MM.1S (cell line): ENCODE measurements at regions not wholly inside any gene's neighbourhood (a gene's known extent, or its start where the extent isn't known, plus 50 kb on each side); places are given as distances from the start of the nearest gene placed in this dataset.

Experiments used
- DNase-seq: peaks from one replicate; pipeline ENCODE4 v3.0.0-alpha.2; 2015
- H2AFZ ChIP-seq: fragments of 300-600 bp; sonication (generic); 2 replicates; pipeline ENCODE4 v1.6.0; 2016; ENCODE audit warnings: antibody characterized with exemption, low read length
- H3F3A ChIP-seq: fragments of 300-600 bp; sonication (generic); 2 replicates; pipeline ENCODE4 v1.6.1; 2016; ENCODE audit warnings: mild to moderate bottlenecking, antibody characterized with exemption, low read length, moderate library complexity, mixed read lengths; ENCODE audit not compliant: insufficient read depth
- H3K27ac ChIP-seq: fragments of 300-600 bp; sonication (generic); 2 replicates; pipeline ENCODE4 v1.5.1; 2016; ENCODE audit warnings: mild to moderate bottlenecking, low read length
- H3K27me3 ChIP-seq: fragments of 300-600 bp; sonication (generic); replicated peaks from 2 replicates; pipeline ENCODE4 v1.6.0; 2016; ENCODE audit warnings: low read length; ENCODE audit not compliant: insufficient read depth
- H3K36me3 ChIP-seq: fragments of 300-600 bp; sonication (generic); replicated peaks from 2 replicates; pipeline ENCODE4 v1.6.1; 2016; ENCODE audit warnings: mild to moderate bottlenecking, low read length, mixed read lengths; ENCODE audit not compliant: insufficient read depth
- H3K4me1 ChIP-seq: fragments of 300-600 bp; sonication (generic); 2 replicates; pipeline ENCODE4 v1.6.1; 2016; ENCODE audit warnings: low read length, mixed read lengths
- H3K4me2 ChIP-seq: fragments of 300-600 bp; sonication (generic); 2 replicates; pipeline ENCODE4 v1.6.0; 2016; ENCODE audit warnings: low read depth, low read length
- H3K4me3 ChIP-seq: fragments of 300-600 bp; sonication (generic); 2 replicates; pipeline ENCODE4 v1.5.1; 2016; ENCODE audit warnings: low read length, mixed read lengths
- H3K79me2 ChIP-seq: fragments of 300-600 bp; sonication (generic); 2 replicates; pipeline ENCODE4 v1.6.1; 2016; ENCODE audit warnings: mixed run types, low read length, mixed read lengths
- H3K9ac ChIP-seq: fragments of 300-600 bp; sonication (generic); 2 replicates; pipeline ENCODE4 v1.6.1; 2016; ENCODE audit warnings: low read length, mixed read lengths
- H3K9me2 ChIP-seq: fragments of 300-600 bp; sonication (generic); replicated peaks from 2 replicates; pipeline ENCODE4 v1.6.1; 2016; ENCODE audit warnings: mild to moderate bottlenecking, low read length, mixed read lengths; ENCODE audit not compliant: insufficient read depth
- H3K9me3 ChIP-seq: fragments of 300-600 bp; sonication (generic); replicated peaks from 2 replicates; pipeline ENCODE4 v1.6.1; 2016; ENCODE audit warnings: mild to moderate bottlenecking, low read length, mixed read lengths; ENCODE audit not compliant: insufficient read depth
- H4K20me1 ChIP-seq: fragments of 300-600 bp; sonication (generic); 2 replicates; pipeline ENCODE4 v1.6.1; 2016; ENCODE audit warnings: mild to moderate bottlenecking, low read length, moderate library complexity, mixed read lengths; ENCODE audit not compliant: insufficient read depth
- EZH2 ChIP-seq: fragments of 300-600 bp; sonication (generic); optimal IDR thresholded peaks from 2 replicates; pipeline ENCODE3; 2017; ENCODE audit warnings: low read depth, mild to moderate bottlenecking, antibody characterized with exemption, low read length, mixed read lengths
- EZH2phosphoT487 ChIP-seq: fragments of 300-600 bp; sonication (generic); IDR thresholded peaks from 2 replicates; pipeline ENCODE4 v1.6.1; 2018; ENCODE audit warnings: antibody characterized with exemption, low read length
- TF ChIP-seq, protein P1 (sequence below): fragments of 300-600 bp; sonication (generic); IDR thresholded peaks from 2 replicates; pipeline ENCODE4 v1.5.1; 2016; ENCODE audit warnings: antibody characterized with exemption, low read length, mixed read lengths

DNA sequence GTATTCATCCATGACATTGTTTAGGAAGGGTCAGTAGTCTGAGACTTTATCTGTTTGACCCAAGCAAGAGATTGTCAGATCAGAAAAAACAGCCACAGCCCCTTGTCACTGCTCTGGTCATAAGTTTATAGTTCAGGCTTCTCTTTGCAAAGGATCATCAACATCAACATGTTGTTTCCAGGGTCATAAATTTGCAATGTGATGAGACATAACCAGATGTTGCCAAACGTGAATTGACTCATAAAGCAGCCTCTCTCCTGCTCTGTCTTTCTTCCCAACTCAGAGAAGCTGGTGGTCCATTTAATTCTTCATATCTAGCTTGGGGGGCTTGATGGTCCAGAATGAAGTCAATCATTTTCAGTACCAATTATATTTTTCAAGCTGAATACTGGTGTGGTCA is 507.2 kb upstream of the PBX1 start:
- Histone ChIP-seq H3K27me3 (no peaks in the 10 kb centered on the region), H3K27ac (no peak overlapping the region), H3K79me2 (no peaks in the 10 kb centered on the region), H3K4me2 (no peak overlapping the region), H4K20me1 (no peaks in the 10 kb centered on the region), H3K9me2 (no peaks in the 10 kb centered on the region), H3K9me3 (no peaks in the 10 kb centered on the region), H3K9ac (no peak overlapping the region), H3K4me1 (no peaks in the 10 kb centered on the region), H3K4me3 (no peak overlapping the region), H3K36me3 (no peaks in the 10 kb centered on the region), H3F3A (no peaks in the 10 kb centered on the region), H2AFZ (no peak overlapping the region)
- no peak for DNase-seq
- TF ChIP-seq, protein P1, sequence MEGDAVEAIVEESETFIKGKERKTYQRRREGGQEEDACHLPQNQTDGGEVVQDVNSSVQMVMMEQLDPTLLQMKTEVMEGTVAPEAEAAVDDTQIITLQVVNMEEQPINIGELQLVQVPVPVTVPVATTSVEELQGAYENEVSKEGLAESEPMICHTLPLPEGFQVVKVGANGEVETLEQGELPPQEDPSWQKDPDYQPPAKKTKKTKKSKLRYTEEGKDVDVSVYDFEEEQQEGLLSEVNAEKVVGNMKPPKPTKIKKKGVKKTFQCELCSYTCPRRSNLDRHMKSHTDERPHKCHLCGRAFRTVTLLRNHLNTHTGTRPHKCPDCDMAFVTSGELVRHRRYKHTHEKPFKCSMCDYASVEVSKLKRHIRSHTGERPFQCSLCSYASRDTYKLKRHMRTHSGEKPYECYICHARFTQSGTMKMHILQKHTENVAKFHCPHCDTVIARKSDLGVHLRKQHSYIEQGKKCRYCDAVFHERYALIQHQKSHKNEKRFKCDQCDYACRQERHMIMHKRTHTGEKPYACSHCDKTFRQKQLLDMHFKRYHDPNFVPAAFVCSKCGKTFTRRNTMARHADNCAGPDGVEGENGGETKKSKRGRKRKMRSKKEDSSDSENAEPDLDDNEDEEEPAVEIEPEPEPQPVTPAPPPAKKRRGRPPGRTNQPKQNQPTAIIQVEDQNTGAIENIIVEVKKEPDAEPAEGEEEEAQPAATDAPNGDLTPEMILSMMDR, result no peak
- TF ChIP-seq EZH2 (no peak), EZH2phosphoT487 (no peak)

DNA sequence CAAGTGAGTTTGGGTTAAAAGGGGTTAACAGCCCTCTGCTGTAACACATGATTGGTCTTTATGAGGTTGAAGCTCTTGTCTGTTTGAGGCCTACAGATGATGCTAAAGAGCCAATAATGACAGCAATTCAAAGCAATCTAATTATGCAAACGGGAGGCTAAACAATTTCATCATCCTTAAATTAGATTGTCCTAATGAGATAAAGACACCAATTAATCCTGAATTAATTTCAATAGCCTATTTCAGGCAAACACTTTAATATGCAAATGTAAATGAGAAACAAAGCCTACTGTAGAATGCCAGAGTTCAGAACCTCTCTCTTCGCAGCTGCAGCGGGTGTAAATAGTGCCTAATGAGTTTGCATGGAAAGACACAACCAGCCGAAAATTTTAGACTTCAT is 504.7 kb upstream of the PBX1 start:
- no peak for DNase-seq
- TF ChIP-seq EZH2 (no peak), EZH2phosphoT487 (no peak)
- TF ChIP-seq, protein P1, result no peak
- Histone ChIP-seq H3K4me1 (no peaks in the 10 kb centered on the region), H3K27me3 (no peaks in the 10 kb centered on the region), H2AFZ (no peak overlapping the region), H3K4me2 (no peak overlapping the region), H3K4me3 (no peak overlapping the region), H3K9me3 (no peaks in the 10 kb centered on the region), H3K27ac (no peak overlapping the region), H3K9me2 (no peaks in the 10 kb centered on the region), H3K9ac (no peak overlapping the region), H4K20me1 (no peaks in the 10 kb centered on the region), H3F3A (no peaks in the 10 kb centered on the region), H3K36me3 (no peaks in the 10 kb centered on the region), H3K79me2 (no peaks in the 10 kb centered on the region)

DNA sequence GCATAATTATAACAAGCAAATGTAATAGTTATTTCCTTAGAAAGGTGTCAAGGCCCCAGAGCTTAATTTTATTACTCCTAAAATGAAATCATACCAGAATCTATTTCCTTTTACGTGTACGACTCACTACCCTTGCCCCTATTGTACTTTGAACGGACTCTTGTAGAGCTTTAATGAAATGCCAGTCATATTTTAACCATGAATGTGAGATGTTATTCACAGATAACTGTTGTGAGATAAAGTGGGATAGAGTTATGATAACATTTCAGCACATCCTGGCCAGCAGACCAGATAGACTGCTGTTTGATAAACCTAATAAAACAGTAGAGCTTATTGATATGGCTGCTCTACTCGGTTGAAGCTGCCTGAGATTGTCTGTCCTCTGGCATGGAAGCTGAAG is 500.8 kb upstream of the PBX1 start:
- no peak overlapping the region for H3K4me2 ChIP-seq
- H3K9me2 ChIP-seq, result no peaks in the 10 kb centered on the region
- no peaks in the 10 kb centered on the region for H3F3A ChIP-seq
- H3K27me3 ChIP-seq, result no peaks in the 10 kb centered on the region
- H3K27ac ChIP-seq, result no peak overlapping the region
- H3K79me2 ChIP-seq, result no peaks in the 10 kb centered on the region
- H3K36me3 ChIP-seq, result no peaks in the 10 kb centered on the region
- no peaks in the 10 kb centered on the region for H3K9me3 ChIP-seq
- TF ChIP-seq EZH2phosphoT487 (no peak), EZH2 (no peak)
- TF ChIP-seq, protein P1, result no peak
- no peak for DNase-seq
- no peak overlapping the region for H3K9ac ChIP-seq
- H3K4me1 ChIP-seq, result no peaks in the 10 kb centered on the region
- H4K20me1 ChIP-seq, result no peaks in the 10 kb centered on the region
- H3K4me3 ChIP-seq, result no peak overlapping the region
- no peak overlapping the region for H2AFZ ChIP-seq

DNA sequence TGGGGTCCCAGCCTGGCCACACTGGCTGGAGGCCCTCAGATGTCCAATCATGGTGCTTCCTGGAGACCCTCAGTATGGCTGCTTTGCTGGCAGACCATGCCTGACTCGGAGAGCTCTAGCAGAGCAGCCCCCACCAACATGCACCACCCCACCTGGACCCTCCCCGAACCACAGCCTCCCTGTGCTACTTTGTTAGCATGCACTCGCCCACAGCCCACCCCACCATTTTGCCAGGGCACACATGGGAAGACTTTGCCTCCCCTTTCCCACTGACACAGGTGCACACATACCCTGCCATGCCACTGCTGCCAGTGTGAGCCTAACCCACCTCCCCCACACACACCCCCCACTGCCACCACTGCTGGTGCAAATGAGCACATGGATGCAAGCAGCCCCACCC is 497.5 kb upstream of the PBX1 start:
- H3K4me2 ChIP-seq, result no peak overlapping the region
- H3K27me3 ChIP-seq, result no peaks in the 10 kb centered on the region
- no peak overlapping the region for H2AFZ ChIP-seq
- H3K9me2 ChIP-seq, result no peaks in the 10 kb centered on the region
- H3K36me3 ChIP-seq, result no peaks in the 10 kb centered on the region
- no peak overlapping the region for H3K27ac ChIP-seq
- no peak overlapping the region for H3K4me3 ChIP-seq
- H4K20me1 ChIP-seq, result no peaks in the 10 kb centered on the region
- H3K4me1 ChIP-seq, result no peaks in the 10 kb centered on the region
- H3K79me2 ChIP-seq, result no peaks in the 10 kb centered on the region
- no peak for TF ChIP-seq EZH2
- TF ChIP-seq, protein P1, result no peak
- TF ChIP-seq EZH2phosphoT487, result no peak
- DNase-seq, result no peak
- no peak overlapping the region for H3K9ac ChIP-seq
- no peaks in the 10 kb centered on the region for H3F3A ChIP-seq
- H3K9me3 ChIP-seq, result no peaks in the 10 kb centered on the region
